SIG-M5 (cell line): ENCODE measurements at regions not wholly inside any gene's neighbourhood (a gene's known extent, or its start where the extent isn't known, plus 50 kb on each side); places are given as distances from the start of the nearest gene placed in this dataset.
"Not testable (repeated sequence)": the region's sequence is repeated elsewhere in the genome, so short reads cannot be mapped to it uniquely, and the experiment has no call there.

ENCODE experiments used
- DNase-seq: peaks from one replicate; lab custom pipeline; 2025; lab: John Stamatoyannopoulos, UW

DNA sequence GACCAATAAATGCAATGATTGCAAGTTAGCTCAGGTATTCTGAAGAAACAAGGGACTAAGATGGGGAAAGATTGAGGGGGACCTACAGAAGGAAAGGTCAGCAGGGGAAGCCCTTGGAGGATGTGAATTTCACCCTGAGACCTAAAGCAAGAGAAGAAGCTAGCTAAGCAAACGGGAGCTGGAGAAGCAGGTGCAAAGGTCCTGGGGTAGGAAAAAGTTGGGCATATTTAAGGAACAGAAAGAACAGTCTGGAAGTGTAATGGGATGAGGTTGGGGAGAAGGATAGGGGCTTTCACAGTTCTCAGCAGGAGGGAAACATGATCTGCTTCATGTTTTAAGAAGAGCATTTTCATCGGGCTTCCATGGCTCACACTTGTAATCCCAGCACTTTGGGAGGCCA is 89.7 kb upstream of the SLC45A1 start:
- no peak for DNase-seq

DNA sequence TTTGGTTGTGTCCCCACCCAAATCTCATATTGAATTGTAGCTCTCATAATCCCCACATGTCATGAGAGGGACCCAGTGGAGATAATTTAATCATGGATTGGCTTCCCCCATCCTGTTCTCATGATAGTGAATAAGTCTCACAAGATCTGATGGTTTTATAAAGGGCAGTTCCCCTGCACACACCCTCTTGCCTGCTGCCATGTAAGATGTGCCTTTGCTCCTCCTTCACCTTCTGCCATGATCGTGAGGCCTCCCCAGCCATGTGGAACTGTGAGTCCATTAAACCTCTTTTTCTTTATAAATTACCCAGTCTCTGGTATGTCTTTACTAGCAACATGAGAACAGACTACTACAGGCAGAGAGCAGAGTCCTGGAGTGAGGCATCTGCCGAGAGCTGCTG is 90.2 kb upstream of the SLC45A1 start:
- not testable (repeated sequence) for DNase-seq

DNA sequence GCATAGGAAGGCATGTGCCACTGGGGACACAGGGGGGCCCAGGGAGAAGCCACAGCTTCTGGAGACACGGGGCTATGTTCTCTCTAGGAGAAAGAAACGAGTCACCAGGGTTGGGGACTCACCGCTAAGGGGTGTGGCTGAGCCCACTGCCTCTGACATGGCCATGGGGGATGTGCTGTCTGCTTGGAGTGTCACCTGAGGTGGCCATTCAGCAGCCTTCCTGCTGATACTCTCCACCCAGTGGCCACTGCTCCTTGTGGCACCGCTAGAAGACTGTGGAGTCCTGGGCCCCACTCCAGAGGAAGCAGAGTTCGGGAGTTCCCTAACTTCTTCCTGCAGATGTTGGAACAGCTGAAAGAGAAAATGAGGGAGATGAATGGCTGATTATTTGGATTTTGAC is 91.2 kb upstream of the SLC45A1 start:
- DNase-seq: no peak

DNA sequence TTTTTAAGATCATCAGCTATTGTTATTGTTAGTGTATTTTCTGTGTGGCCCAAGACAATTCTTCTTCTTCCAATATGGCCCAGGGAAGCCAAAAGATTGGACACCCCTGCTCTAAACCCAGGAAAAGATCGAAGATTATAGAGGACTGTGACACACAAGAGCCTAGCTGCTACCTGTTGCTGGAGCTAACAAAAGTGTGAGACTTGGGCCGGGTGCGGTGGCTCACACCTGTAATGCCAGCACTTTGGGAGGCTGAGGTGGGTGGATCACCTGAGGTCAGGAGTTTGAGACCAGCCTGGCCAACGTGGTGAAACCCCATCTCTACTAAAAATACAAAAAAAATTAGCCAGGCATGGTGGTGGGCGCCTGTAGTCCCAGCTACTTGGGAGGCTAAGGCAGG is 91.9 kb upstream of the SLC45A1 start:
- not testable (repeated sequence) for DNase-seq

DNA sequence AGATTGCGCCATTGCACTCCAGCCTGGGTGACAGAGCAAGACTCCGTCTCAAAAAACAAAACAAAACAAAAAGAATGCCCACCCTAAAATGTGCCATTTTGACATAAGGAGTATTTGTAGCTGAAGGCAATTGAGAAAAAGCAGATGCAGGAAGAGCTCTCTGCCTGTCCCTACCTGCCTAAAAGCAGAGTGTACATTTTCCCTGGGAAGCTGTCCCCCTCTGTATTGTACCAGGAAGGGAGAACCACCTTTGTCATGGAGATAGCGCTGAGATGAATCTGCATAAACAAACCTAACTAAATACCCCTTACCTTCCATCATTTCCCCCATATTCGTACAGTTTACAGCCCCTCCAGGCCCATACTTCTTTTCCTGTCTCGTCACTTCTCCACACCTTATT is 94.4 kb upstream of the SLC45A1 start:
- no peak for DNase-seq

DNA sequence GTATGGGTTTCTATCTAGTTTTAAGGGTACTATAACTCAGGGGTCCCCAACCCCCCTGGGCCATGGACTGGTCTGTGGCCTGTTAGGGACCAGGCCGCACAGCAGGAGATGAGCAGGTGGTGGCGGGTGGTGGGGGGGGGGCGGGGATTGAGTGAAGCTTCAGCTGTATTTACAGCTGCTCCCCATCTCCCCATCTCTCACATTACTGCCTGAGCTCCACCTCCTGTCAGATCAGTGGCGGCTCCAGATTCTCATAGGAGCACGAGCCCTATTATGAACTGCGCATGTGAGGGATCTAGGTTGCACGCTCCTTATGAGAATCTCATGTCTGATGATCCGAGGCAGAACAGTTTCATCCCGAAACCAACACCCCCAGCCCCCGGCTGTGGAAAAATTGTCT is 95.1 kb upstream of the SLC45A1 start:
- DNase-seq: no peak

DNA sequence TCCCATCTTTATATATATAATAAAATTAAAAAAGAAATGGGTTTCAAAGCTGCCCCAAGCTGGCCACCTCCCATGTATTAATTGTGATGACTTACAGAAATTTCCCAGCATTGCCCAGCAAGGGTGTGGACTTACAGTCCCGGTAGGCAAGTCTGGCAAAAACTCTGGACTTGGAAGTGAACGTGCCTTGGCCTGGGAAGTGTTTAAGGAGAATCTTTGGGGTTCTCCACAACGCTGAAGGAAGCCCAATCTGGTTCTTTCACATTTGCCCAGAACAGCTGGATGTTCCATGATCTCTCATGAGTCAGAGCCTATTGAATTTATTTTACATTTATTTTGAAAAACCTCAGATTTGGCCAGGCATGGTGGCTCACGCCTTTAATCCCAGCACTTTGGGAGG is 98.4 kb upstream of the SLC45A1 start:
- no peak for DNase-seq

DNA sequence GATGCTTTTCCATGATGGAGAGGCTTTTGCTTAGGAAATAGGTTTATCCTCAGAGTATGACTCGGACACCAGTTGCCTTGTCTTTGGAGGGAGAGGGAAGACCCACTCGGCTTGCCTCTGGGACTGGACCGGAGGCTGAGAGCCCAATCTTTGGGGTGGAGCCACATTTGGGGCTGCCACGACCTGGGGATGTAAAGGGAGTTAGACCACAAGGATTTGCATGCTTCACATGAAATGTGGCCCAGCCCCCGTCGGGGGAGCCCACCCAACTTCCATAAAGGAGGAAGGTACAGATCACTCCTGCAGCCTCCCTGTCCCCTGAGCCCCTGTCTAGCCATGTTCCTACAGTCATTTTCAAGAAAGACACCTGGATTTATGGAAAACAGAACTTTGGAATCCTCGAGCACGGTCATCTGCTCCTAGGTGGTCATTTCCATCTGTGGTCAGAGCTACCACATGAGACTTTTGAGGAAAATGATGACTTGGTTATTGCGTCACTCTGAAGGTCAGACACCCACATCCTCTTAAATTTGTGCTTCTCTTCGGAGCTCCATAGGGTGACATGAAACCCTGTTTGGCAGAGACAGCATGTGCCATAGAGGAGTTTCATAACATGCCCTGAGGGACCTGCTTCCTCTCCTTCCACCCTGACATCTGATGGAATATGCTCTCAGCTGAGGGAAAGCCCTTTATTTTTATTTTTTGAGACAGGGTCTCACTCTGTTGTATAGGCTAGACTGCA is 99.4 kb upstream of the SLC45A1 start:
- no peak for DNase-seq

DNA sequence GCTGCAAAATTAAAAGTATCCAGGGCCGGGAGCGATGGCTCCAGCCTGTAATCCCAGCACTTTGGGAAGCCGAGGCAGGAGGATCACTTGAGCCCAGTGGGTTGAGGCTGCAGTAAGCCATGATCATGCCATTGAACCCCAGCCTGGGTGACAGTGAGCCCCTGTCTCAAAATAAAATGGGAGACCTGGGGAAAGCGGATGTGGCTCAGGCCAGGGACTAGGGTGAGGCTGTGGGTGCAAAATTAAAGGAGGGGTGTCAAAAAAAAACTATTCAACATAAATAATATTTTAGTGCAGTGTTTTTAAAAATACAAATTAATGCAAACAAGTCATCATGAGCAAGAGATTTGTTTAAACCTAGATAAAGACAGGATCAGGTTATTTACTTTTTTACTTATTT is 100.1 kb upstream of the SLC45A1 start:
- no peak for DNase-seq

DNA sequence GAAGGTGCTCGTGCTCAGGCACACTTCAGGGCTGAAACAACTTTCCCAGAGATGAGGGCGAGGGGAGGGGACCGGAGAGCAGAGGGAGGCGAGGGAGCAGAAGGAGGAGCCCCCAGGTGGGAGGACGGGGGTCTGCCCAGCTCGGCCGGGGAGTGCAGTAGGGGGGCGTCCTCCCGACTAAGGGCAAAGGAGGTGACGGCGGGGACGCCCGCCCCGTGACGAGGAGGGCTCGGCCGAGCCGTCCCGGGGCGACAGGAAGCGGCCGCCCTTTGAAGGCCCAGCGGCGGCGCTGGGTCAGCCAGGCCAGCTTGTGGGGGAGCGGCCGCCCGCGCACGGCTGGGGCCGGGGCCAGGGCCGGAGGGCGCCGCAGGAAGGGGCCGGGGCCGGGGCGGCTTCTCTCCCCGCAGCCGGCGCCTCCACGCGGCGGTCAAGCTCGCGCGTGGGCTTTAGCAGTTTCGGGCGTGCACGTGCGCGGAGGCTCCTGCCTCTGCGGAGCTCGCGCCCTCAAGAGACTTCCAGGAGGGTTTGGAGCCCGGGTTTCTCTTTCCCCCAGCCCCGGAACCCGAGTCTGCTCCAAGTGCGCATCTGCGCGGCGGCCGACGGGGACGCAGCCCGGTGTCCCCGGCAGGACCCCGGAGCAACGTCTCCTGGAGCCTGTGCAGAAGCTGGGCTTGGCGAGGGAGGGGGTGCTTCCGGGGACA is 100.8 kb upstream of the SLC45A1 start:
- DNase-seq: no peak

DNA sequence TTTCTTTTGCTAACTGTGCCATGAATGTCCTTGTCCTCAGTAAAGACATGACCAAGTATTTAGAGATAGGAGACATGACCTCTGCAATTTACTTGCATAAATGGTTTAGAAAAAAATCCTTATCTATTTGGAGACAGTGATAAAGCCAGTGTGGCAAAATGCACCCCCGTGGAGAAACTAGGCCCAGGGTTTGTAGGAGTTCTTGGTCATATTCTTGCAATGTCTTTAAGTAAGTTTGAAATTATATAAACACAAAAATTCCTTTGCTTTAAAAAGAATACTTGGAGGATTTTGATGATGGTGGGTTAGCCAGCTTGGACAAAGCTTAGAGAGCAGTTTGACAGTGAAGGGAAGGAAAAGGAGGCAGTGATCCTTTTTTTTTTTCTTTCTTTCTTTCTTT is 101.9 kb upstream of the SLC45A1 start:
- no peak for DNase-seq

DNA sequence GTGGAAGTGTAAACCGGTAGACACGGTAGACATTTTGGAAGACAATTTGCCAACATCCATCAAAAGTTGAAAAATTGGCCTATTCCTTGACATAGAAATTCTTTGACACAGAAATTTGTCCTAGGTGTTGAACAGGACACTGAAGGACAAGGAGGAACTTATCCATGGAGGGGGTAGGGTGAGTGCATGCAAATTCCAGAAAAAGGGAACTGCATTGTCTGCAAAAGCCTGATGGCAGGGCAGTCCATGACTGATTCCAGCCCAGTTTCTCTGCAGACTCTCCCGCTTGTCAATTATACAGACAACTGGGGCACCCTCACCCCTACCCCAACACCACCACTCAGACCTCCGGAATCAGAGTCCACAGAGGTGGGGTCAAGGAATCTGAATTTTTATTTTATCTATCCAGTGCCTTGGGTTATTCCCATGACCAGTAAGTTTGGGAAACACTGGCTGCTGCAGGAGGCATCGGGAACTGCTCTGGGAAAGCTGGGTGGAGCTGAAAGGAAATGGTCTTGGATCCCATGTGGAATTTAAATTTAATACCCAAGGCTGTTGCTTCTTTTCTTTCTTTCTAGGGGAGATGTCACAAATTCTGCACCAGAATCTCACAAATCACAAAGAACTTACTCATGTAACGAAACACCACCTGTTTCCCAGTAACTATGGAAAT is 103.3 kb upstream of the SLC45A1 start:
- DNase-seq: no peak

DNA sequence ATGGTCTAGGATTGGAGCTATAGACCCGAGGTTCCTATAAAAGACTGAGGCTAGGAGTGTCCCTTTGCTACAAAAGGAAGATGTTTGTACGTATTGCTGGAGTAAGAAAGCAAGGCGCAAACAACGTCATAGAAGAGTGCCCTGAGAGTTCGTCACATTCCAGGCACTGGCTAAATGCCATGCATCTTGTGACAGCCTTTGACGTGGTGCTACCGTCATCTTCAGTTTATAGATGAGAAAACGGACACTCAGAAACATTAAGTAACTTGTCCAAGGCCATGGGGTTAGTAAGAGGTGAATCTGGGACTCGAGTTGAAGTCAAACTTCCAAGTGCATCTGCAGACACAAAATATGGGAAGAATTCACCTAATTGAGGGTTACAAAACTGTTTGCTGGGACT is 104.2 kb upstream of the SLC45A1 start:
- no peak for DNase-seq

DNA sequence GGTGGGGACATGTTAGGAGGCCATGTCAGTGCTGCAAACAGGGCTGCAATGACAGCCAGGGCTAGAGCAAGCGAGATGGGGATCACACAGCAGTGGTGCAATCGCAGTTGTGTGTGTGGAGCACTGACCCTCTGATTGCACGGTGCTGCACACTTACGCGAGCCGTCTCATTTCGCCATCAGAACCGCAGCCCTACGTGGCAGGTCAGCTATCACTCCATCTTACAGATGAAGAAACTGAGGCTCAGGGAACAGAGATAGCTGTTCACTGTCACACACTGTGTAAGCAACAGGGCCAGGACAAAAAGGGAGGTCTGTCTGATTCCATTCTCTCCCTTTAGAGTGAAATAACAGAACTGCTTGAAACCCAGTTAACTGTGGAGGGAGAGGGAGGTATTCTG is 104.8 kb upstream of the SLC45A1 start:
- no peak for DNase-seq

DNA sequence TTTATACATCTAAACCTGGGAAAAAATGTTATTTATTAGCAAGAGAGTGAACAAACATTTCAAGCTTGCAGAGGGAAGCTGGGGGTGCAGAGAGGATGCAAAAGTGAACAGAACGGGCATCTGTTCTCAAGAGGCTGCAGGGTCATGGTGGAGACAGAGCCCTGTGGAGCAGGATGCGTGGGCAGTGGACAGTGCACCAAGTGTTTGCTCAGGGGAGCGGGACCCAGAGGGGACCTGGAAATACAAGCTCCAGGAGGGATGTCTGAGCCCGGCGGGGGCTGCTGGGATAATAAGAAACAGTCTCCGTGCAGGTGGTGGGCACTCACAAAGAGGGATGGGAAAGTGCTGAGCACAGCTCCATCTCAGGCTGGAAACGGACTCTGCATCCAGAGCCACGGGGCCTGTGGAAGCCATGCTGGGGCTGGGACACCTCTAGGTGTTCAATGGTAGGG is 105.3 kb upstream of the SLC45A1 start:
- no peak for DNase-seq

DNA sequence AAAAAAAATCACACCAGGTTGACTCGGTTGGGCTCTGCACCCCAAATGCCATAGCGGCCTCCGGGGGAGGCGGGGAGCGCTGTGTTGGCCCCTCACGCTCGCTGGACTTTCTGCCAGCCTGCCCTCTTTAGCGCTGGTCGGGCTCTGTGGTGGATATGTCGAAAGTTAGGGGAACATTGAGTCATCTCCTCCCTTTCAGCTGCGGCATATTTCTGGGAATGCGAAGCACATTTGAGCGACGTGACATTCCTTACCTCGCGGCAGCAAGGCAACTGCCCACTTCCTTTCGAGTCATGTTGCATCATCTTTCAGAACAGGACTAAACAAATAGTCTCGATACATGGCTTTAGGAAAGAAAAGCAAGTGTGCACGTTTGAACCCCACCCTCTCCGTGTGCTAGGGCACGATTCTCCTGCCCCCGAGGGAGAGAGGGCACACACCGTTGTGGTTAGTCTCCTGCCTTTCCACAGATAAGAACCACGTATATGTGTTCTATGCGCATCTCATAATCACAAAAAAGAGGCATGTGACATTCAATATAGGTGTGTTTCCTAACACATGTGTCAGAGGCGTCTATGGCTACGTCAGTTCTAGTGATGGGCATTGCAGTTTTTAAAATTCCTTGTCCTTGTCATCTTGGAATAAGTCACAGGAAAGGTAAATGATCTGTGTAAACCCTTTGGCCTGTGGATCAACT is 105.9 kb upstream of the SLC45A1 start:
- no peak for DNase-seq

DNA sequence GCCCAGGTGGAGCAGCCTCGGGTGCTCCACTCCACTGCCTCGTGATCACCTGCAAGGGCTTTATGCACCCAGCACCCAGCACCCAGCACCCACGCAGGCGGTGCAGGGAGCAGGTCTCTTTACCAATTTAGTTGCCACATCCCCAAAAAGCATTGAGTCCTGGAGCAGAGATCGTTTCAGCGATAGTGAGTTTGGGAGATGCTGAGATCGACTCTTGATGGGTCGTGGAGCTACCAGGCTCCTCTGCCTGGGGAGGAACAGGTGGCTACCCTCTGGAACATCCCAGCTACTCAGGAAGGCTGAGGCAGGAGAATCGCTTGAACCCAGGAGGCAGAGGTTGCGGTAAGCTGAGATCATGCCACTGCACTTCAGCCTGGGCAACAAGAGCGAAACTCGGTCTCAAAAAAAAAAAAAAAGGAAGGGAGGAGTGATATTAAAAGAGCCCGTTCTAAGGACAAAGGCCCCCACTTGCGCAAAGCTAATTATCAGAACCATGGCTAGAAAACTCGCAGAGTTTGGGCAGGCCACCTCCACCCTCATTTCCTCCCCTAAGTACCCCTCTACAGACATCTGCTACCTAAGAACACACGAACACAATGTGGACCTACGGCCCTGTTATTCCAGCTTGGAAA is 106.5 kb upstream of the SLC45A1 start:
- DNase-seq: no peak

DNA sequence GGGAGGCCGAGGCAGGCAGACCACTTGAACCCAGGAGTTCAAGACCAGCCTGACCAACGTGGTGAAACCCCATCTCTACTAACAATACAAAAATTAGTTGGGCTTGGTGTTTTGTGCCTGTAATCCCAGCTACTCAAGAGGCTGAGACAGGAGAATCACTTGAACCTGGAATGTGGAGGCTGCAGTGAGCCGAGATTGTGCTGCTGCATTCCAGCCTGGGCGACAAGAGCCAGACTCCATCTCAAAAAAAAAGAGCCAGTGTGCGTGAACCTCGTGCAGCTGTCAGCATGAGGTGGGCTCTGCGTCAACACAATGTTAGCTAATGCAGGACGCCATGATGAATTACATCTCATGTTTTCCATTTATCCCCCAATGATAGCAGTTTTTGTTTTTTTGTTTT is 110.7 kb upstream of the SLC45A1 start:
- no peak for DNase-seq

DNA sequence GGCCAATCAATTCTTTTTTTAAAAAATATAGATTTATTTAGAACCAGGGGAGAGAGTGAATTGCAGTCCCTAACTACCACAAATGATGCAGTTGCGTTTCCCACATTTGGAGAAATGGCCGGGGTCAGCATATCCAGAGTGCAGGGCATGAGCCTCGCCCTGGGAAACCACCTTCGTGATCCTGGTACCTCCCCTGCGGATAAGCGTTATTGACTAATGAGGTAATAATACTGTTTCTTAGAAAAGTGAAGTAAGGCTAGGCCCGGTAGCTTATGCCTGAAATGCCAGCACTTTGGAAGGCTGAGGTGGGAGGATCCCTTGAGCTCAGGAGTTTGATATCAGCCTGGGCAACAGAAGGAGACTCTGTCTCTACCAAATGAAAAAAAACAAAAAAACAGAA is 111.5 kb upstream of the SLC45A1 start:
- DNase-seq: no peak

DNA sequence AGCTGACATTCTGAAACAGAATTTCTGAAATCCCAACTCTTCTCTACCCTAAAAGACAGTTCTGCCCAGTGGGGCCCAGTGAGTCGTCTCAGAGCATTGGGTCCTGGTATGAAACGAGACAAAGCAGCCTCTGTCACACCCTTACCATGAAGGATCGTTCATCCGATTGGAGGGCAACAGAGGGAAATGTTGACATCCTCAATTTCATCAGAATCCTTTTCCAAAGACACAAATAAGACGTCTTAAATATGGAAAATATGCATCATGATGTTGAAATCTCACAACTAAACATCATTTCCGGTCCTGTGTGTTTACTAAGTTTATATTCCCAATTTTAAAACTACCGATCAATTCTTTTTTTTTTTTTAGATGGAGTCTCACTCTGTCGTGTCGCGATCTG is 112.1 kb upstream of the SLC45A1 start:
- no peak for DNase-seq

DNA sequence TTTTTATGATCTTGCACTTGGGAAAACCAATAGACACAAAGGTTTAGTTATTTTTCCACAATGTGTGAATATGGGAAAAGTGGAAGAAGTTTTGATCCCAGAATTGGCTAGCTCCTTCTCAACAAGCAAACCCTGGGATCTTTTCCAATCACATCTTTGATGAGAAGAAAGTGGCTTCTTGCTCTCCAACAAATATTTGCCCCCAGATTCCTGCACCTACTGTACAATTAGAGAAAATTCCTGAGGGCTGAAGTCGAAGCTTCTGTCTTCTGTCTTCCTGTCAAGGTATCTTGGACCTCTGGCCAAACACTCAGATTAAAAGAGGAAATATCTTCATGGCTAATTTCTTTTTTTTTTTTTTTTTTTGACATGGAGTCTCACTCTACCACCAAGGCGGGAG is 113.1 kb upstream of the SLC45A1 start:
- DNase-seq: no peak

DNA sequence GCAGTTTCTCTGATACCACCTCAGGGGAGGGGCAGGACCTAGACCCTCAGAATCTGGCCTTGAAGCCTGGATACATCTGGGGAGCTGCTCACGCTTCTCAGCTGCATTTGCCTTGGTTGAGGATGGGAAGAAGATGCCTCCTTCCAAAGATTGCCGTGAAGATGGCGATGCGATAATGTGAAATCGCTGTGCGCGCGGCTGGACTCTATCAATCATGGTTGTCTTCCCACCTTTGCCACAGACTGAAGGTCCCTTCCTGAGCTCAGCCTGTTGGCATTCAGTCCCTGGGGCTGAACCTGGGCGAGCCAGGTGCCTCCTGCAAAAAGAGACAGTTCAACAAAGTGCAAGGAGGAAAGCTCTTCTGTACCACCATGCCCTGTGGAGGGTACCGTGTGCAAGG is 114.4 kb upstream of the SLC45A1 start:
- no peak for DNase-seq
